Endothelial cell of umbilical vein (primary cell): ENCODE measurements at regions not wholly inside any gene's neighbourhood (a gene's known extent, or its start where the extent isn't known, plus 50 kb on each side); places are given as distances from the start of the nearest gene placed in this dataset.

Experiments used
- BruUV-seq: library from RNA; stranded (reverse); fragments of 400-500 nt; replicated peaks from 2 replicates; lab custom pipeline; 2021; lab: Mats Ljungman, UMichigan
- CTCF ChIA-PET: fragments of 300-600, 350-600 bp; sonication (Branson Sonifier 250); formaldehyde crosslinking; loops from one replicate; lab custom pipeline; 2021; ENCODE audit warnings: antibody characterized with exemption, inconsistent platforms; lab: Charles Lee
- POLR2A ChIA-PET: fragments of 300-600, 350-600 bp; sonication (Branson Sonifier 250); formaldehyde crosslinking; loops from one replicate; lab custom pipeline; 2021; ENCODE audit warnings: antibody characterized with exemption, inconsistent platforms; lab: Charles Lee
- DNase-seq: peaks from one replicate; pipeline ENCODE4 v3.0.0-alpha.2; 2011; ENCODE audit warnings: low read depth, low spot score
- FAIRE-seq: peaks from 2 replicates; lab custom pipeline; 2011; peaks lifted over from hg19 to GRCh38; lab: Jason Lieb, UNC
- H2AFZ ChIP-seq: 2 replicates; pipeline ENCODE4 v1.6.0; 2012; ENCODE audit warnings: low read depth, low read length, control low read depth, inconsistent platforms
- H3K27ac ChIP-seq: 2 replicates; pipeline ENCODE4 v1.5.1; 2011; ENCODE audit warnings: low read depth, mild to moderate bottlenecking, control low read depth, low read length, moderate library complexity; ENCODE audit not compliant: insufficient read depth
- H3K27me3 ChIP-seq, 2 experiments: 2 replicates each; pipeline versions ENCODE4 v1.6.0 to v1.6.1; 2011; ENCODE audit warnings: low read length in 2 of 2, mixed read lengths in 1 of 2; ENCODE audit not compliant: control insufficient read depth in 2 of 2, insufficient read depth in 2 of 2
- H3K36me3 ChIP-seq, 2 experiments: 2 replicates in 1 of 2; 3 replicates in 1 of 2; pipeline ENCODE4 v1.5.1; 2011; ENCODE audit warnings: low read length in 2 of 2, mild to moderate bottlenecking in 1 of 2, moderate library complexity in 1 of 2; ENCODE audit not compliant: control insufficient read depth in 2 of 2, insufficient read depth in 2 of 2; ENCODE audit errors: extremely low read depth in 1 of 2
- H3K4me1 ChIP-seq: 3 replicates; pipeline ENCODE4 v1.5.1; 2011; ENCODE audit warnings: mild to moderate bottlenecking, low read length; ENCODE audit not compliant: control insufficient read depth, insufficient read depth; ENCODE audit errors: extremely low read depth
- H3K4me2 ChIP-seq: 2 replicates; pipeline ENCODE4 v1.6.1; 2011; ENCODE audit warnings: low read length, control low read depth, mixed read lengths; ENCODE audit not compliant: insufficient read depth
- H3K4me3 ChIP-seq, 3 experiments: fragments of 200-600 bp in 1 of 3; sonication (generic), shearing (Covaris generic) in 1 of 3; replicated peaks in 1 of 3; 2 replicates each; pipeline ENCODE4 v1.5.1; 2011 to 2016; ENCODE audit warnings: control low read depth in 3 of 3, low read length in 3 of 3, mild to moderate bottlenecking in 2 of 3, inconsistent platforms in 1 of 3, low read depth in 1 of 3, moderate library complexity in 1 of 3; ENCODE audit not compliant: insufficient read depth in 1 of 3
- H3K79me2 ChIP-seq: 2 replicates; pipeline ENCODE4 v1.6.0; 2012; ENCODE audit warnings: low read length, inconsistent platforms; ENCODE audit not compliant: control insufficient read depth, insufficient read depth
- H3K9ac ChIP-seq: replicated peaks from 2 replicates; pipeline ENCODE3; 2011; ENCODE audit warnings: low read length, control low read depth; ENCODE audit not compliant: insufficient read depth; ENCODE audit errors: extremely low read depth
- H3K9me1 ChIP-seq: replicated peaks from 3 replicates; pipeline ENCODE4 v1.6.0; 2011; ENCODE audit warnings: mild to moderate bottlenecking, low read length; ENCODE audit not compliant: control insufficient read depth, insufficient read depth; ENCODE audit errors: extremely low read depth
- H3K9me3 ChIP-seq: replicated peaks from 2 replicates; pipeline ENCODE4 v1.5.1; 2012; ENCODE audit warnings: low read length, inconsistent platforms; ENCODE audit not compliant: control insufficient read depth, insufficient read depth
- H4K20me1 ChIP-seq: replicated peaks from 2 replicates; pipeline ENCODE3; 2011; ENCODE audit warnings: mild to moderate bottlenecking, low read length; ENCODE audit not compliant: control insufficient read depth, insufficient read depth; ENCODE audit errors: extremely low read depth
- EZH2 ChIP-seq: IDR thresholded peaks from 2 replicates; pipeline ENCODE4 v1.6.1; 2012; ENCODE audit warnings: borderline replicate concordance, low read depth, mild to moderate bottlenecking, moderate library complexity, low read length, inconsistent platforms; ENCODE audit not compliant: severe bottlenecking
- FOS ChIP-seq: IDR thresholded peaks from 2 replicates; pipeline ENCODE4 v1.6.1; 2011; ENCODE audit warnings: mild to moderate bottlenecking, low read length, moderate library complexity, borderline replicate concordance; ENCODE audit not compliant: insufficient read depth
- JUN ChIP-seq: IDR thresholded peaks from 2 replicates; pipeline ENCODE4 v1.6.1; 2011; ENCODE audit warnings: borderline replicate concordance, low read depth; ENCODE audit not compliant: insufficient read length, insufficient read depth
- MYC ChIP-seq: IDR thresholded peaks from one replicate; pipeline ENCODE4 v1.6.1; 2011; ENCODE audit warnings: mild to moderate bottlenecking, low read depth, low read length
- POLR2A ChIP-seq: IDR thresholded peaks from 2 replicates; pipeline ENCODE4 v1.6.1; 2012; ENCODE audit warnings: low read depth, mild to moderate bottlenecking, control low read depth, low read length
- POLR2AphosphoS5 ChIP-seq: IDR thresholded peaks from 2 replicates; pipeline ENCODE4 v1.6.1; 2012; ENCODE audit warnings: low read depth, mild to moderate bottlenecking, control low read depth, low read length, moderate library complexity; ENCODE audit not compliant: insufficient read depth
- dilution Hi-C: fragments of 300-500 bp; cut with MboI; formaldehyde crosslinking; loops from one replicate; pipeline ENCODE4 v1.15.0; 2019; ENCODE audit warnings: low sequenced_read_pairs; ENCODE audit not compliant: extremely low pct_ligation_motif_present
- intact Hi-C: fragments of 100-400 bp; cut with micrococcal nuclease; formaldehyde crosslinking; loops from one replicate; pipeline ENCODE4 v1.10.0; 2022
- TF ChIP-seq, protein P1 (sequence below): IDR thresholded peaks from 2 replicates; pipeline ENCODE4 v1.6.1; 2011; ENCODE audit not compliant: insufficient read depth, insufficient read length
- TF ChIP-seq, protein P2 (sequence below), 2 donors: IDR thresholded peaks; 1 replicate in 1 of 2; 2 replicates in 1 of 2; pipeline ENCODE4 v1.5.1; 2011; ENCODE audit warnings: low read length in 2 of 2, mild to moderate bottlenecking in 2 of 2, moderate library complexity in 2 of 2, control low read depth in 1 of 2, inconsistent platforms in 1 of 2, low read depth in 1 of 2; ENCODE audit not compliant: insufficient read depth in 1 of 2; ENCODE audit errors: extremely low read depth in 1 of 2

DNA sequence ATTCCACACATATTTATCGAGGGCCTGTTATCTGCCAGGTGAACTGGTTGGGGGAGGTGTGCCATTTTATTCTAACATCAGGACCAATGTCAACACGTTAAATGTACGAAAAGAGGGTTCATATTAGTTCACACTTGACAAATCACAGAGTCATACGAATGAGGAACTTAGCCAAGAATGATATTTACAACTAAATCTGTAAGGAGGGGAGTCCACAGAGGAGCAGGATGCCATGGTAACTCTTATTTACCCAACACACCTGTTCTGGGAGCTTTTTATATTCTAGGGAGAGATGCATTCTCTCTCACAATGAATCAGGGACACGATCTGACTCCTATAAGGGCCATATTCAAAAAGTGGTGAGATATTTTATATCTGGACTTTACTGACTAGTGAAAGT lies 144.1 kb downstream of the CDC42EP3 start:
- no peaks in the 10 kb centered on the region for H3K9me1 ChIP-seq
- FAIRE-seq (no peak), DNase-seq (no peak)
- CTCF ChIA-PET: no interaction called here
- POLR2A ChIA-PET: no interaction called here
- no peak overlapping the region for H2AFZ ChIP-seq
- dilution Hi-C loops (no loop called here), intact Hi-C loops (no loop called here)
- H3K4me1 ChIP-seq: no peaks in the 10 kb centered on the region
- TF ChIP-seq POLR2A (no peak), POLR2AphosphoS5 (no peak), EZH2 (no peak)
- TF ChIP-seq, protein P1, sequence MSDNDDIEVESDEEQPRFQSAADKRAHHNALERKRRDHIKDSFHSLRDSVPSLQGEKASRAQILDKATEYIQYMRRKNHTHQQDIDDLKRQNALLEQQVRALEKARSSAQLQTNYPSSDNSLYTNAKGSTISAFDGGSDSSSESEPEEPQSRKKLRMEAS: no peak
- H3K27me3 ChIP-seq: no peaks in the 10 kb centered on the region
- no peaks in the 10 kb centered on the region for H3K9me3 ChIP-seq
- H3K4me2 ChIP-seq: no peak overlapping the region
- H4K20me1 ChIP-seq: no peaks in the 10 kb centered on the region
- no peaks in the 10 kb centered on the region for H3K79me2 ChIP-seq
- H3K27ac ChIP-seq: no peak overlapping the region
- no peak overlapping the region for H3K9ac ChIP-seq
- H3K36me3 ChIP-seq: no peaks in the 10 kb centered on the region
- BruUV-seq: no TSS peak
- no peak overlapping the region for H3K4me3 ChIP-seq

DNA sequence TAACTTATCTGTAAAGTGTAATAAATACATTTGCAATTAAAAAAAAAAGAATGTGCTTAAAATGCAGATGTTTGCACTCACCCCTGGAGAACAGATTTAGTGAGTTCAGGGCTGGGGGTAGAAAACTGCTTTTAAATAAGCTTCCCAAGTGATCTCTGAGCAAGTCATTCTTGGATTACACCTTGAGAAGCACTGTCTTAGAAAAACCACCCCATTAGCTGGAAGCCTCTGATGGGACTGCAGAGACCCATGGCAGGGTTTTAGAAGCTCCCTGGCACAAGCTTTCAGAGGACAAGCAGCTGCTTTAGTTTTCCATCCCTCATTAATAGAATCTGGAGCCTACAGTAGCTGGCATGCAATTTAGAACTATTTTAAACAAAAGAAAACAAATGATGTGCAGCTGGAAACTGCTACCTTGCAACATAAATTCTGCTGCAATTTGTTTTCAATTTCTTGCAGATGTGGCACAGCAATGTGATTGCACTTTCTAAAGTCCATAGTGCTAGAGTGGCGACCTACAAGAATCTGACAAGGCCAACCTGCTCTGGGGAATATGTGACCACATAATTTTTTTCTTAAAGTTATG lies 141.5 kb downstream of the CDC42EP3 start:
- BruUV-seq: no TSS peak
- ChIA-PET CTCF (interaction anchor here (1.1 to 2.3 kb wide), 5 partner anchors 115 to 347 kb away, joined by 3 to 9 read pairs (median 5); no protein-coding TSS in a partner anchor), POLR2A (no interaction called here)
- no peaks in the 10 kb centered on the region for H3K36me3 ChIP-seq
- H2AFZ ChIP-seq: no peak overlapping the region
- H3K27me3 ChIP-seq: no peaks in the 10 kb centered on the region
- H3K79me2 ChIP-seq: no peaks in the 10 kb centered on the region
- no peaks in the 10 kb centered on the region for H3K4me1 ChIP-seq
- DNase-seq (no peak), FAIRE-seq (no peak)
- no peak overlapping the region for H3K9ac ChIP-seq
- intact Hi-C loops: no loop called here
- dilution Hi-C loops: no loop called here
- H3K4me2 ChIP-seq: no peak overlapping the region
- no peaks in the 10 kb centered on the region for H3K9me1 ChIP-seq
- no peaks in the 10 kb centered on the region for H4K20me1 ChIP-seq
- TF ChIP-seq POLR2A: no peak
- TF ChIP-seq, protein P2, sequence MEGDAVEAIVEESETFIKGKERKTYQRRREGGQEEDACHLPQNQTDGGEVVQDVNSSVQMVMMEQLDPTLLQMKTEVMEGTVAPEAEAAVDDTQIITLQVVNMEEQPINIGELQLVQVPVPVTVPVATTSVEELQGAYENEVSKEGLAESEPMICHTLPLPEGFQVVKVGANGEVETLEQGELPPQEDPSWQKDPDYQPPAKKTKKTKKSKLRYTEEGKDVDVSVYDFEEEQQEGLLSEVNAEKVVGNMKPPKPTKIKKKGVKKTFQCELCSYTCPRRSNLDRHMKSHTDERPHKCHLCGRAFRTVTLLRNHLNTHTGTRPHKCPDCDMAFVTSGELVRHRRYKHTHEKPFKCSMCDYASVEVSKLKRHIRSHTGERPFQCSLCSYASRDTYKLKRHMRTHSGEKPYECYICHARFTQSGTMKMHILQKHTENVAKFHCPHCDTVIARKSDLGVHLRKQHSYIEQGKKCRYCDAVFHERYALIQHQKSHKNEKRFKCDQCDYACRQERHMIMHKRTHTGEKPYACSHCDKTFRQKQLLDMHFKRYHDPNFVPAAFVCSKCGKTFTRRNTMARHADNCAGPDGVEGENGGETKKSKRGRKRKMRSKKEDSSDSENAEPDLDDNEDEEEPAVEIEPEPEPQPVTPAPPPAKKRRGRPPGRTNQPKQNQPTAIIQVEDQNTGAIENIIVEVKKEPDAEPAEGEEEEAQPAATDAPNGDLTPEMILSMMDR (IDR thresholded peaks at IDR 0.05; ENCODE audit: extremely low read depth in 1 of 2, insufficient read depth in 1 of 2, low read depth in 1 of 2, low read length in 2 of 2): no peak
- no peak for TF ChIP-seq MYC
- no peak for TF ChIP-seq FOS
- TF ChIP-seq JUN: no peak
- H3K9me3 ChIP-seq: no peaks in the 10 kb centered on the region
- H3K27ac ChIP-seq: no peak overlapping the region
- no peak overlapping the region for H3K4me3 ChIP-seq
